Endometrial microvascular endothelial cells (primary cell): ENCODE measurements at regions not wholly inside any gene's neighbourhood (a gene's known extent, or its start where the extent isn't known, plus 50 kb on each side); places are given as distances from the start of the nearest gene placed in this dataset.

Source experiments
- in situ Hi-C: cut with HindIII; loops from 2 replicates; pipeline ENCODE4 v1.10.0; 2017; ENCODE audit warnings: low sequenced_read_pairs, low pct_unique_long_range_greater_than_20kb; ENCODE audit errors: inconsistent ontology term

GRCh38 chr2:12168791-12169388, 422.5 kb downstream of the LPIN1 start:
- in situ Hi-C loops, result no loop called here

DNA sequence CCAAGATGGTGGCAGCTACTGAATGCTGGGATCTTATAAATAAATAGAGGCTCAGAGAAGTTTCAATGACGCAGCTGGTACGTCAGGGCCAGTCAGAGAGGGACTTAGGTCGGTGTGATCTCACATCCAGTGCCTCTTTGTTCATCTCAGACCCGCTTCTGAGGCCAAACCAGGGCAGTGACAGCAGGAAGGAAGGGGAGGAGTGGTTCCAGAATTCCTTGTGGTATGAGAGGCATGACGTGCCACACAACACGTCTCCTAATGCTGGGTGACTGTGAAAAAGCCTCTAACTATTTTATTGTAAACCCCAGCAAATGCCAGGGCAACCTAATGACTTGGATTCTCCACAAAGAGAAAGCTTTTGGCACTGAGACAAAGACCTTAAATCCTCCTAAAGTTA, 423.3 kb downstream of the LPIN1 start:
- in situ Hi-C loops, result no loop called here

DNA sequence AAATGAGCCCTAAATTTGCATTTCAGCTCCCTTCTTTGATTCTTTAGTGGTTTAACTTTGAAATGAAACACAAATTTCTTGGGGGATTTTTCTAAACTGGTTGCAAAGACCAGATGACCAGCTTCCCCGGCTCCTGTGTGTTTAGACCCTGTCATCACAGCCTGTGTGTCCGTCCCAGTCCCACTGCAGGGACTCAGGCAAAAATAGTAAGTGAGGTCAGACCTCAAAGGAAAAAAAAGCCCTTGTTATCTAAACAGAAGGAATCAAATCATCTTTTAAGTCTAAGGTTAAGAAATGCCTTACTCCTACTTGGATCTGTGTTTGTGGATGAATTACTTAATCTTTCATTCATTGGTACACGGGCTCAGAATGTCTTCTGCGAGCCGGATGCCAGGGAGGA, 423.7 kb downstream of the LPIN1 start:
- in situ Hi-C loops, result no loop called here

- in situ Hi-C loops, result no loop called here
Measured at GRCh38 chr2:12173271-12173942, 427.0 kb downstream of the LPIN1 start.

DNA sequence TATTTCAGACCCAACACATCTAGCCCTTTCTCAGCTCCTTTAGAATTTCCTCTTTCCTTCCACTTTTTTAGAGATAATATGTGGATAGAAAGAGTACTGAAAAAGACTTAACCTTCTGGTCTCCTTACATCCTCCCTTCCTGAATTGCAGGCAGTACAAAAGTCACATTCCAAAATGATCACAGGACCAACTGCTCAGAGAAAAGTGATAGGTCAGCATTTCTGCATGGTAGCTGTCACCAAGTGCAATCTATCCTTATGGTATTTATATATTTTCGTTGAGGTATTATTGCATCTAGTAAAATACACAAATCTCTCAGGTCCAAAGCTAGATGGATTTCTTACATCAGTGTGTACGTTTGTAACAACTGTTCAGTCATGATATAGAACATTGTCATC, 427.5 kb downstream of the LPIN1 start:
- in situ Hi-C loops, result no loop called here

- in situ Hi-C loops, result no loop called here
Measured at GRCh38 chr2:12175323-12175722, 428.9 kb downstream of the LPIN1 start.

- in situ Hi-C loops, result no loop called here
Measured at GRCh38 chr2:12176623-12177454, 430.4 kb downstream of the LPIN1 start.

DNA sequence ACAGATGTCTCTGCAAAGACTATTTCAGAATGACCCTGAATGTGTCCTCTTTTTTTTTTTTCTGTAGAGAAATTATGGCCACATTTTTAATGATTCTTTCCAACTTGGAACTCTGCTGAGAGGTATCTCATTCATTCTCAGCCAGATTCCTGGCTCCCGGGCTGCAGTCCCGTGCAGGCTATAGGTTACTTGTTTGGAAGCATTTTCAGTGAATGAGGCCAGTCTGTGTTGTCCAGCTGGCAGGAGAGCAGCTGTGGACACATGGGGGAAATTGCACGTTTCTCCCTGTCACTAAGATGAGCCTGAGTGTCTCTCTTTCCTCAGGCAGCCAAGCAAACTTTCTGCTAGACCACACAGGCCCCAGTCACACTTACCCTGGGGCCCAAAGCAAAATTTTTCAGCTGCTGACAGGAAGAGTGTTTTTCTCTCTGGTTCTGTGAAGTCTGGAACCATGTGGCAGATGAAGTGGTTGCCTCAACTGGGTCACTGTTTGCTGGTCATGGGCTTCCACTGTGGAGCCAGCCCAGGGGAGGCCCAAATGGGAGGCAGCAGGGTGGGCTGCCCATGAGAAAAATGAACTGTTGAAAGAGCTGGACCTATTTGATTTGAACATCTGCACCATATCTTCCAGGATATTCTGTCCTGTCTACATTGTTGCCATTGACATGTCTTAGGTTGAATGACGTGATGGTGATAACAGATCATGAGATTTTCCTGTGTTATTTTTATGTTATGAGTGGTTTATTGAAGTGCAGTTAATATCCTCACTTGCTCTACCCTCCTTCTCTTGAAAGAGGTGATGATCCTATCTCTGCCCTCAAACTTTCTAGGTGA, 431.2 kb downstream of the LPIN1 start:
- in situ Hi-C loops, result no loop called here

- in situ Hi-C loops, result no loop called here
Measured at GRCh38 chr2:12178289-12179080, 432.1 kb downstream of the LPIN1 start.

DNA sequence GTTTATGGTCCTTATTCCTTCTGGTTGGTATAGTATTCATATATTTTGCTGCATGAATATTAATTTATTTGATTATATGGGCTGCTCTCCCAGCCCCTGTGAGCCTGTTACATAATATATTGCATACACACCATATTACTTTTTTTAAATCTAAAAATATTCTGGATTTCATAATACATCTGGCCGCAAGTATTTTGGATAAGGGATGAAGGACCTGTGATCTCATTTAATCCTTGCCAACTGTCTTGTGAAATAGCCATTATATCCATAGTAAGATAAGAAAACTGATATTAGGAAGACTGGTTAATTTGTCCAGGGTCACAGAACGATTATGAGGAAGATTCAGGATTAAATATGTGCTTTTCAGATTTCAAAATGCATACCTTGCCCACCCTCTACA, 433.6 kb downstream of the LPIN1 start:
- in situ Hi-C loops, result no loop called here

- in situ Hi-C loops, result no loop called here
Measured at GRCh38 chr2:12183032-12183645, 436.7 kb downstream of the LPIN1 start.

DNA sequence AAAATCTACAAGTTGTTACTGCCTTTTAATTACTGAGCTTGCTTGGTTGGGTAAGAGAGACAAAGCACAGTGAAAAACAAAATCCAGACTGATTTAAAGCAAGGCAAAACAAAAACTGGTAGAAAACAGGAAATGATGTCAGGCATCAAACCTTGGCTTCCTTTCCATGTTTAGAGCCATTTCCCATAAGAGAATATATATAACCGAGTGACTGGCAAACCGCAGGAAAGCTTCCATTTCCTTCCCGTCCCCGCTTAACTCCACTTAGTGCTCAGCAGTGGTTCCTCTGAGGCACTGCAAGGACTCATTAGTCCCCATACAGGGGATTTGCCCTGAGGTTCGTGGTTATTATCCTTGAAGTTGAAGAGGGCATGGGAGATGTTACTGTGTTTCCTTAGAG, 446.3 kb downstream of the LPIN1 start:
- in situ Hi-C loops, result no loop called here

DNA sequence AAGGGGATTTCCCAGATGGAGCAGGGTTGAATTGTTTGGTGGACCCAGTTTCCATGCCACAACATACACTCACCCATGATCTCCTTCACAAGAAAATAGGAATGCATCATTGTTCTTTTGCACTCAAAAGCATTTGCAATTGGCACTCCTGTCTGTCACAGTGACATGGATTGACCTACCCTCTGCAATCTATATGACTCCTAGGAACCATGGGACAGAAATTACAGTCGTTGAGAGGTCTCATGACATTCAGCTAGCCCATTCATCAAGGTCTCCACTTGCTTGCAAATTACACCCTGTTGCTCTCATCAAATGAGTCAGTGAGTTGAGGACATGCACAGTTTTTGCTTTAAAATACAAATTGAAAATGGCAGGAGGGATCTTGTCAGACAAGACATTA, 448.5 kb downstream of the LPIN1 start:
- in situ Hi-C loops, result no loop called here

- in situ Hi-C loops, result no loop called here
Measured at GRCh38 chr2:12196495-12196894, 450.1 kb downstream of the LPIN1 start.

GRCh38 chr2:12197133-12197532, 450.7 kb downstream of the LPIN1 start:
- in situ Hi-C loops, result no loop called here

GRCh38 chr2:12199491-12200211, 453.2 kb downstream of the LPIN1 start:
- in situ Hi-C loops, result no loop called here

DNA sequence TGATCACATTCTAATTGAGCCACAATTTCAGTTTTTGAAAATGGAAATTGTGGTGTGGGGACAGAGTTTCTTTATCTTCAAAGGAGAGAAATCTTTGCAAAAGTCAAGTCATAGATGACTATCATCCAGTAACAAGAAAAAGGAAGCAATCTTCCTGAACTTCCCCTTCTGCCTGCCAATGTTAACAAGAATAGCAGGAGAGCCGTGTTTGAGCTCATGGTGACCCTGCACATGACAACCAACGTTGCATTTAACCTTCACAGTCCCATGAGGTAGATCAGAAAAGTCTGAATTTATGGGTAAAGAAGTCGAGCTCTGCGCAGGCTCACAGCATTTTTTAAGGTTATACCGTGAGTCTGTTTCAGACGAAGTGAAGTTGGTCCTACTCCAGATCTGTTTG, 454.9 kb downstream of the LPIN1 start:
- in situ Hi-C loops, result no loop called here
